Loucy (cell line): ENCODE measurements at regions not wholly inside any gene's neighbourhood (a gene's known extent, or its start where the extent isn't known, plus 50 kb on each side); places are given as distances from the start of the nearest gene placed in this dataset.

Experiments used
- H2AFZ ChIP-seq: fragments of 200-600 bp; sonication (generic); 2 replicates; pipeline ENCODE4 v1.6.0; 2016; ENCODE audit warnings: antibody characterized with exemption, mild to moderate bottlenecking, low read length, moderate library complexity
- H3F3A ChIP-seq: fragments of 200-600 bp; 2 replicates; pipeline ENCODE4 v1.6.0; 2016; ENCODE audit warnings: antibody characterized with exemption, low read depth, mild to moderate bottlenecking
- H3K27me3 ChIP-seq: fragments of 200-600 bp; sonication (generic); 2 replicates; pipeline ENCODE4 v1.6.1; 2014; ENCODE audit warnings: low read length, mild to moderate bottlenecking; ENCODE audit not compliant: insufficient read depth, poor library complexity, severe bottlenecking
- H3K36me3 ChIP-seq: fragments of 200-600 bp; sonication (generic); 2 replicates; pipeline ENCODE4 v1.6.1; 2016; ENCODE audit warnings: low read length; ENCODE audit not compliant: insufficient read depth
- H3K4me1 ChIP-seq: fragments of 200-600 bp; sonication (generic); 2 replicates; pipeline ENCODE4 v1.5.1; 2014; ENCODE audit warnings: low read length, mild to moderate bottlenecking; ENCODE audit not compliant: insufficient read depth, poor library complexity, severe bottlenecking
- H3K4me2 ChIP-seq: fragments of 200-600 bp; sonication (generic); 2 replicates; pipeline ENCODE4 v1.6.0; 2014; ENCODE audit warnings: antibody characterized with exemption, low read length, low read depth, mild to moderate bottlenecking; ENCODE audit not compliant: poor library complexity, severe bottlenecking
- H3K4me3 ChIP-seq: fragments of 200-600 bp; sonication (generic); 2 replicates; pipeline ENCODE4 v1.5.1; 2014; ENCODE audit warnings: low read length, mild to moderate bottlenecking, mixed read lengths; ENCODE audit not compliant: poor library complexity, severe bottlenecking
- H3K79me2 ChIP-seq: fragments of 200-600 bp; sonication (generic); 2 replicates; pipeline ENCODE4 v1.6.1; 2014; ENCODE audit warnings: low read length; ENCODE audit not compliant: insufficient read depth
- H3K9ac ChIP-seq: fragments of 200-600 bp; sonication (generic); 2 replicates; pipeline ENCODE4 v1.6.0; 2014; ENCODE audit warnings: mild to moderate bottlenecking, low read depth, low read length, moderate library complexity; ENCODE audit not compliant: poor library complexity, severe bottlenecking
- H3K9me2 ChIP-seq: fragments of 200-600 bp; sonication (generic); replicated peaks from 2 replicates; pipeline ENCODE4 v1.6.1; 2016; ENCODE audit warnings: low read depth, low read length, mixed read lengths
- H3K9me3 ChIP-seq: fragments of 200-600 bp; sonication (generic); 2 replicates; pipeline ENCODE4 v1.6.1; 2014; ENCODE audit warnings: mild to moderate bottlenecking, antibody characterized with exemption, low read length, low read depth; ENCODE audit not compliant: insufficient read depth
- H4K20me1 ChIP-seq: fragments of 200-600 bp; sonication (generic); 2 replicates; pipeline ENCODE4 v1.6.0; 2014; ENCODE audit warnings: antibody characterized with exemption, low read length, mild to moderate bottlenecking; ENCODE audit not compliant: insufficient read depth, poor library complexity, severe bottlenecking
- CTCF ChIP-seq: fragments of 200-600 bp; sonication (generic); conservative IDR thresholded peaks from 2 replicates; pipeline ENCODE4 v1.5.1; 2014; ENCODE audit warnings: mild to moderate bottlenecking, antibody characterized with exemption, low read length
- EZH2phosphoT487 ChIP-seq: fragments of 200-600 bp; IDR thresholded peaks from 2 replicates; pipeline ENCODE4 v1.6.1; 2018; ENCODE audit warnings: antibody characterized with exemption, mild to moderate bottlenecking, moderate library complexity, borderline replicate concordance

- Histone ChIP-seq H3K4me3 (no peak overlapping the region), H3K36me3 (no peaks in the 10 kb centered on the region), H3K4me1 (no peaks in the 10 kb centered on the region), H3F3A (no peaks in the 10 kb centered on the region), H2AFZ (no peak overlapping the region), H3K4me2 (no peak overlapping the region), H3K9ac (no peak overlapping the region), H3K79me2 (no peaks in the 10 kb centered on the region), H3K9me2 (no peaks in the 10 kb centered on the region), H3K9me3 (no peaks in the 10 kb centered on the region; the same call in 1 of the 2 replicates), H4K20me1 (no peaks in the 10 kb centered on the region), H3K27me3 (no peaks in the 10 kb centered on the region)
- no peak for TF ChIP-seq EZH2phosphoT487
- TF ChIP-seq CTCF, result no peak
Measured at GRCh38 chr18:78421392-78421791, 558.2 kb upstream of the SALL3 start.

DNA sequence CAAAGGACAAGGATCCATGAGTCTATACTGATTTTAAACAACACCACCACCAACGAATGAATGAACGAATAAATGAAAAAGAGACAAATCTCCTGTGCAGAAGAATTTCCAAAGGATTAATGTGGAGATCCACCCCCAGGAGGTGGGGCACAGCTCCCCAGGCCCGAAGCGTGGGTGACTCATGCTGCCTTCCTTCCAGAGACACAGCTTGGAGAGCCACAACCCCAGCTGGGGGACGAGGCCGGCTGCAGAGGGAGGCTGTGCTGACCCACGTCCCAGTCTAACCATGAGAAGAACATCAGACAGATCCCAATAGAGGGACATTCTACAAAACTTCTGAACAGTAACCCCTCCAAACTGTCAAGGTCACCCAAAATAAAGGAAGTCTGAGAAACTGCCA is 557.3 kb upstream of the SALL3 start:
- H3F3A ChIP-seq, result no peaks in the 10 kb centered on the region
- H3K4me3 ChIP-seq, result no peak overlapping the region
- H3K9me3 ChIP-seq, result no peaks in the 10 kb centered on the region; the same call in 1 of the 2 replicates
- TF ChIP-seq EZH2phosphoT487, result no peak
- no peak for TF ChIP-seq CTCF
- no peak overlapping the region for H3K9ac ChIP-seq
- H3K9me2 ChIP-seq, result no peaks in the 10 kb centered on the region
- no peaks in the 10 kb centered on the region for H3K36me3 ChIP-seq
- no peaks in the 10 kb centered on the region for H3K4me1 ChIP-seq
- no peak overlapping the region for H2AFZ ChIP-seq
- no peaks in the 10 kb centered on the region for H3K27me3 ChIP-seq
- H4K20me1 ChIP-seq, result no peaks in the 10 kb centered on the region
- H3K79me2 ChIP-seq, result no peaks in the 10 kb centered on the region
- no peak overlapping the region for H3K4me2 ChIP-seq

DNA sequence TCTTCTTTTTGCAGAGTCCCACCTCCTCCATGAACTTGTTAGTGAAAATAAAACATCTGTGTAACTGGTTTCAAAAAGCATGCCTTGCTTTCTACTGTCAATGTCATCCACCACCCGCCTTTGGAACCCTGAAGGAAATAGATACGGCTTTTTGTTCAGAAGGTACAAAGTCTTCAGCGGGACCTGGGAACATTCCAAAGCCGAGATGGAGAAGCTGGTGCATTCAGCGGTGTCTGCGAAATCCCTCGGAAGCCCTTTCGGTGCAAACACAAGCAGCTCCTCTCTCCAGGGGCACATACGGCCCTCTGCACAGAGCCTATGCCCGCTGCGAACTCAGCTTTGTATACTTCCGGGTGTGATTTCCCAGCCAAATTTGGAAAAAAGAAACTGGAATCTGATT is 555.8 kb upstream of the SALL3 start:
- H3F3A ChIP-seq, result no peaks in the 10 kb centered on the region
- H2AFZ ChIP-seq, result no peak overlapping the region
- H3K4me2 ChIP-seq, result no peak overlapping the region
- TF ChIP-seq EZH2phosphoT487 (no peak), CTCF (no peak)
- no peaks in the 10 kb centered on the region for H4K20me1 ChIP-seq
- H3K9me2 ChIP-seq, result no peaks in the 10 kb centered on the region
- H3K79me2 ChIP-seq, result no peaks in the 10 kb centered on the region
- no peaks in the 10 kb centered on the region for H3K27me3 ChIP-seq
- no peak overlapping the region for H3K4me3 ChIP-seq
- H3K36me3 ChIP-seq, result no peaks in the 10 kb centered on the region
- no peak overlapping the region for H3K9ac ChIP-seq
- H3K9me3 ChIP-seq, result no peaks in the 10 kb centered on the region; the same call in 1 of the 2 replicates
- no peaks in the 10 kb centered on the region for H3K4me1 ChIP-seq
